BE2C (cell line): ENCODE measurements at regions not wholly inside any gene's neighbourhood (a gene's known extent, or its start where the extent isn't known, plus 50 kb on each side); places are given as distances from the start of the nearest gene placed in this dataset.

ENCODE experiments used
- DNase-seq: peaks from one replicate; pipeline ENCODE4 v3.0.0-alpha.2; 2020
- H3K27me3 ChIP-seq: fragments of 250-450 bp; sonication (Bioruptor Pico); 2 replicates; pipeline ENCODE4 v1.5.1; 2020; ENCODE audit warnings: mild to moderate bottlenecking
- H3K36me3 ChIP-seq: fragments of 250-450 bp; sonication (Bioruptor Pico); 2 replicates; pipeline ENCODE4 v1.5.1; 2020; ENCODE audit warnings: mild to moderate bottlenecking
- H3K4me1 ChIP-seq: fragments of 250-450 bp; sonication (Bioruptor Pico); 2 replicates; pipeline ENCODE4 v1.5.1; 2020
- H3K4me3 ChIP-seq: 2 replicates; pipeline ENCODE4 v1.5.1; 2011; ENCODE audit warnings: low read depth, low read length
- H3K9me3 ChIP-seq: fragments of 250-450 bp; sonication (Bioruptor Pico); 2 replicates; pipeline ENCODE4 v1.5.1; 2020
- TF ChIP-seq, protein P1 (sequence below): IDR thresholded peaks from 2 replicates; pipeline ENCODE4 v1.5.1; 2012; ENCODE audit warnings: mild to moderate bottlenecking, low read depth, low read length

DNA sequence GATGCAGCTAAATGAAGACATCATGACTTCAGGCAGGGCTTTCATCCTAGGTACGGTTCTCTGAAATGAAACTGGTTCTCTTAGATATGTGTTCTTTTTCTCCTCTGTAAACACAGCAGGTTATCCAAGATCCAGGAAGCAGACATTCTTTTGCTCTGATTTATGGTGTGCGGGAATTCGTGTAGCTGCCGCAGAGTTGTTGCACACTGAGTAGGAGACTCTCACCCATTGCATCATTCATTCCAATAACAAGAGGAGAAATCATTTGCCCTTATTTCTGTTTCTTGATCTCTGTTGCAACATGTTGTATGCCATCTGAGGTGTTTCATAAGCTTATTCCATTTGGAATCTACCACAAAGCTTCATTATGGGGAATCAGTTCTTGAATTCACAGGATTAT is 133.6 kb upstream of the VCX2 start:
- TF ChIP-seq, protein P1, sequence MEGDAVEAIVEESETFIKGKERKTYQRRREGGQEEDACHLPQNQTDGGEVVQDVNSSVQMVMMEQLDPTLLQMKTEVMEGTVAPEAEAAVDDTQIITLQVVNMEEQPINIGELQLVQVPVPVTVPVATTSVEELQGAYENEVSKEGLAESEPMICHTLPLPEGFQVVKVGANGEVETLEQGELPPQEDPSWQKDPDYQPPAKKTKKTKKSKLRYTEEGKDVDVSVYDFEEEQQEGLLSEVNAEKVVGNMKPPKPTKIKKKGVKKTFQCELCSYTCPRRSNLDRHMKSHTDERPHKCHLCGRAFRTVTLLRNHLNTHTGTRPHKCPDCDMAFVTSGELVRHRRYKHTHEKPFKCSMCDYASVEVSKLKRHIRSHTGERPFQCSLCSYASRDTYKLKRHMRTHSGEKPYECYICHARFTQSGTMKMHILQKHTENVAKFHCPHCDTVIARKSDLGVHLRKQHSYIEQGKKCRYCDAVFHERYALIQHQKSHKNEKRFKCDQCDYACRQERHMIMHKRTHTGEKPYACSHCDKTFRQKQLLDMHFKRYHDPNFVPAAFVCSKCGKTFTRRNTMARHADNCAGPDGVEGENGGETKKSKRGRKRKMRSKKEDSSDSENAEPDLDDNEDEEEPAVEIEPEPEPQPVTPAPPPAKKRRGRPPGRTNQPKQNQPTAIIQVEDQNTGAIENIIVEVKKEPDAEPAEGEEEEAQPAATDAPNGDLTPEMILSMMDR = no peak
- Histone ChIP-seq H3K36me3 (no peaks in the 10 kb centered on the region), H3K4me3 (no peak overlapping the region), H3K4me1 (no peaks in the 10 kb centered on the region), H3K9me3 (no peaks in the 10 kb centered on the region), H3K27me3 (no peaks in the 10 kb centered on the region)
- no peak for DNase-seq

DNA sequence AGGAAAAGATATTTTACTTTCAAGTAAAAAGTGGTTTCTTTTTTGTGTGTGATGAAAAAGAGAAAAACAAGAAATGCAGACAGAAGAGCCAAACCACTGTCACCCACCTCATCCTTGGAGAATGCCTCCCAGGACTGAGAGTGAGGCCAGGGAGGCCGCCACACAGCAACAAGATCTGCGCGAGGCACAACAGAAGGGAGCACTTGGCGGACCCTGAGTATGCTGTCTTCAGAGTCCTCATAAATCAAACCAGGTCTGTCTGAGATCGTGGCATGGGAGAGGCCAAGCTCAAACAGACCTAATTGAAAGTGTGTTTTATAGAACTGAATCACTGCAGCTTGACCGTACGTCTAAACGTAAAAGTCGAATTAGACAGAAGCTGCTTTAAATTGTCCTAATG is 134.3 kb upstream of the VCX2 start:
- no peaks in the 10 kb centered on the region for H3K27me3 ChIP-seq
- no peak overlapping the region for H3K4me3 ChIP-seq
- H3K36me3 ChIP-seq = no peaks in the 10 kb centered on the region
- no peaks in the 10 kb centered on the region for H3K4me1 ChIP-seq
- DNase-seq = no peak
- TF ChIP-seq, protein P1 = no peak
- H3K9me3 ChIP-seq = no peaks in the 10 kb centered on the region

DNA sequence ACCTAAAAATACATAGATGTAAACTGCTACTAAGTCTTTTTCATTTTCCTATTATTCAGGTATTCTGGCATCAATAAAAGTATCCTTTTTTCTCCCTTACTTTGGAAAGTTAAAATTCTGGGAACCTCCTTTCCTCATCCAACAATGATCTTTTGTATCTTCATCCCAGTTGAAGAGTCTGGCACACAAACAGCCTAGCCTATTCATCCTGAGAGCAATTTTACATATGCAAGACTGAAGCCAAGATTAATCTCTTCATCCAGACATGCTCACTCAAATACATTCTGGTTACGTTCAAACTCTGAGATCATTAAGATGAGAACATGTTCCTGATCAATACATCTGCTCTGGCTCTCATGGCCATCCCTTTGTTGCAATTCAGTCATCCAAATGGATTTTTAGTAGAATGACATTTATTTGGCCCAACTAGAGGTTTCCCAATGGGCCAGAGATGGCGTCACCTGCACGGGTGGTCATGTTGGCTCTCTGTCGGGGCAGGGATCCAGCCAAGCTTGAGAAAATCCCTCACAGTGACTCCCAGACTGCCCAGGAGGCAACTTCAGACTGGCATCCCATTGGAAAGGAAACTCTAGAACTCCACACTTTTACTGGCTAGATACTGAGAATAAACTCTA is 135.3 kb upstream of the VCX2 start:
- no peak overlapping the region for H3K4me3 ChIP-seq
- H3K4me1 ChIP-seq = no peaks in the 10 kb centered on the region
- no peaks in the 10 kb centered on the region for H3K9me3 ChIP-seq
- DNase-seq = no peak
- TF ChIP-seq, protein P1 = no peak
- H3K27me3 ChIP-seq = no peaks in the 10 kb centered on the region
- H3K36me3 ChIP-seq = no peaks in the 10 kb centered on the region

DNA sequence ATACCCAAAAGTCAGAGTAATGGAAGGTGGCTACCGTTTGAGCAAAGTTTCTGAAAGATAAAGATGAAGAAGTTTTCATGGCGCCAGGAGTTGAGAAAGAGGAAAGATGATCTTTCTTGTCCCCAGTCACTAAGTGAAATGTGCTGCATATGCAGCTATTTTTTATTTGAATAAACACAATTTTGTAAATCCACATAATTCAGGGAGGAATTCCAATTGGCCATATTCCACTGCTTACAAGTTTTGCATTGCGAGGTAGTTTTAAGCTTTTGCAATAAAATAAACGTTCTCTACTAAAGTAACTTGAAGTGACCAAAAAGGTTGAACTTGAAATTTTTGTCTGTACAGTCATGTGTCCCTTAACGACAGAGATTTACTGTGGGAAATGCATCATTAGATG is 139.3 kb upstream of the VCX2 start:
- H3K36me3 ChIP-seq = no peaks in the 10 kb centered on the region
- H3K4me1 ChIP-seq = no peaks in the 10 kb centered on the region
- H3K4me3 ChIP-seq = no peak overlapping the region
- H3K9me3 ChIP-seq = no peaks in the 10 kb centered on the region
- TF ChIP-seq, protein P1 = no peak
- H3K27me3 ChIP-seq = no peaks in the 10 kb centered on the region
- no peak for DNase-seq

DNA sequence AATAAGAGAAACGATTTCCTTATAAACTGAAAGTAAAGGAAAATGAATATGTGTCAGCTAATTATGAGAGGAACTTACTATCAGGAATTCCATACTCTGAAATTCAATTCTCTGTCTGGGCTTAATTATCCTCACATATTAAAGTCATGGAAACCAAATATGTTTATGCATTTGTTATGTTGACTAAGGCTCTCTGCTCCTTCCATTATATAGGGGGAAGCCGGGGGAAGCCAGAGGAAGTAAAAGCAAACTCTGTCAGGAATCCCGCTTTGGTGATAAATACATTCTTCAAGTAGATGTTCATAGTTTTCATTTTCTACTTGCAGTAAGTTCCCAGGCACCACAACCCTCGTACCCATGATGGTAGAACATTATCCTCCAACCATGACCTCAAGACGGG is 142.8 kb upstream of the VCX2 start:
- no peaks in the 10 kb centered on the region for H3K4me1 ChIP-seq
- TF ChIP-seq, protein P1 = no peak
- no peak for DNase-seq
- no peak overlapping the region for H3K4me3 ChIP-seq
- H3K27me3 ChIP-seq = no peaks in the 10 kb centered on the region
- no peaks in the 10 kb centered on the region for H3K9me3 ChIP-seq
- no peaks in the 10 kb centered on the region for H3K36me3 ChIP-seq

DNA sequence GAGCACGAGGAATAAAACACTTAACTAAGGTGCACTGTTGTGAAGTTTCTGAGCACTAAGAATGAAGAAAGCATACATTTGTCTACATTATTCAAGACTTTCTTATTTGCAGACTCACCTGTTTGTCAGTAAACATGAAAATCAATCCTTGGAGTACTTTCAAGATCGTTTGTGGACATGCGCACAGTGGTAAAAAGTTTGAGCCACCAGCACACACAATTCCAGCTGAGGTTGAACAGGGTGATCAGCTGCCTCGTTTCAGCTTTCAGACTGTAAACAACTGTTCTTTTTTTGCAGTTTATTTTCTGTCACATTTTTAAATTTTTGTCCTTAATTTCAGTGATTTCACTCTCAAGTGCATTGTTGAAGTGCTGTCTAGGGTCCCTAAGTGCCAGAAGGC is 143.8 kb upstream of the VCX2 start:
- no peak for DNase-seq
- Histone ChIP-seq H3K4me1 (no peaks in the 10 kb centered on the region), H3K4me3 (no peak overlapping the region), H3K36me3 (no peaks in the 10 kb centered on the region), H3K27me3 (no peaks in the 10 kb centered on the region), H3K9me3 (no peaks in the 10 kb centered on the region)
- TF ChIP-seq, protein P1 = no peak
